ENCODE measurements at regions not wholly inside any gene's neighbourhood (a gene's known extent, or its start where the extent isn't known, plus 50 kb on each side); places are given as distances from the start of the nearest gene placed in this dataset.

DNA sequence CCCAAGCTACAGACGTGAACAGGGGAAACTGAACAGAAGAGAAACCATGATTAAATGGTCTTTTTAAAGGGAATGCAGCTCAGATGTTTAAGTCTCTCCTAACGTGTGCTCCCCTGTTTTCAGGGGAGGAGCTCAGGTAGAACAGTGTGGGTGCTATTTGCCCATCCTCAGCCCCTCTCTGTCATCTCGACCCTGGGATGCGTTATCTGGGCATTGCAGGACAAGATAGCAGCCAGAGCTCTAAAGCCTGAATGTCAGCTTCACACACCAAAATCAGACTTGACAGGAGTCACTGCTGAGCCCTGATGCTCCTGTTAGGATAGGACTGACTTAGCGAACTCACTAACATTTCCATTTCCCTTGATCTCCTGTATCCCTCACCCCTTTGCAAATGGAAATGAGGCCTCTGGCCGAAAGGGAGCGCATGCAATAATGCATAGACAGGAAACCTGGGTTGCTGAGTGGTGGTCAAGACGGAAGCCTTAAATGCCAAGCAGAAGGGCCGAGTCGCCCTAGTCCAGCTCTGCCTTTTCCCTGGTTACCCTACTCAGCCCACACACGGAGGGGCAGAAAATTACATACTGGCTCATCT, 234.9 kb upstream of the TPM1 start:
- ATAC-seq, result no peak
- intact Hi-C loops (cut with micrococcal nuclease), result no loop called here
- CTCF ChIA-PET, result no interaction called here

DNA sequence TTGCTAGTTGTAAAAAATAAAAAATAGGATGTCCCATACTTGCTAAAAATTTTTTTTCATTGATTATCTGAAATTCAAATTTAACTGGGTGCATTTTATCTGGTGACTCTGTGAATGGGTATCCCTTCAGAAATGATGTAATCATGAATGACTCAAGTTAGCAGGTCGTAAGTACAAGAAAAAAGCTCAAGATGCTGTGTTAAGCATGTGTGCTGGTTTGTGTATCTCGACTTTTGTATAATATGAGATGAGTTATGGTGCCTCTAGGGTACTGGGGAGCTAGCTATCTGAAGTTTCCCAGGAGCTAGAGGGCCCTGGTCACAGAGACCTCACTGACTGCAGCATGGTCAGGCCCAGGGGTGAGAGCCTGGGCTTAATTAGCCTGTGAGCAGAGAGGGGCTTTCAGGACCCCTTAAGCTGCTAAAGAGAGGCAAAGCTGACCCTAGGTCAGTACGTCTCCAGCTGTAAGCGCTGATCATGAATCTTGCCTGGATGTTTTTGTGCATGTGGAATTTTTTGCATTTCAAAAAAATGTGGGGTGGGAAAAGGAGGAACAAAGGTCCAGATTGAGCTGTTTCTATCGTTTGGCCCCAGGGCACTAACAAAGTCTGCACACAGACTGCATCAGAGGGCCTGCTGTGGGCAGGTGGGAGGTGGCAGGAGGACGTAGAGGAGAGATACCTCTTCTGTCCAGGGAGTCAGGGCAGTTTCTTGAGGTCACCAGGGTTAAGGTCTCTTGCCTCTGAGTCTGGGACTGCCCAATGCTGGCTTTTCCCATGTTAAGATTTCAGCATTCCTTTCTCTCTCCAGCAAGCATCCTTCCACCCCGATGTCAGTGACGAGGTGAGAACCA, 233.2 kb upstream of the TPM1 start:
- H3K9me3 ChIP-seq (ENCODE audit: control insufficient read depth in 2 of 3, low read length in 3 of 3), result no peaks in the 10 kb centered on the region
- DNase-seq, result no peak
- Mint-ChIP-seq H3K9me3 (no peaks in the 10 kb centered on the region), H3K27ac (no peak overlapping the region), H3K4me1 (no peaks in the 10 kb centered on the region), H3K4me3 (no peak overlapping the region), H3K27me3 (peaks cover 0 to 3% (median 0%) of the 10 kb centered on the region in 5 donors), H3K36me3 (no peaks in the 10 kb centered on the region)
- H3K27ac ChIP-seq (ENCODE audit: low read depth, low read length), result no peak overlapping the region
- no peaks in the 10 kb centered on the region for H3K36me3 ChIP-seq (ENCODE audit: control insufficient read depth in 2 of 3, insufficient read depth in 3 of 3, low read length in 3 of 3)
- no peaks in the 10 kb centered on the region for H3K27me3 ChIP-seq (ENCODE audit: control insufficient read depth in 2 of 2, insufficient read depth in 2 of 2, low read length in 2 of 2)
- CTCF ChIA-PET, result no interaction called here
- H3K4me3 ChIP-seq (ENCODE audit: low read length), result no peak overlapping the region
- POLR2A ChIA-PET, result no interaction called here
- no peaks in the 10 kb centered on the region for H3K4me1 ChIP-seq (ENCODE audit: control insufficient read depth in 2 of 2, insufficient read depth in 2 of 2, low read length in 2 of 2)
- no peak for ATAC-seq
- intact Hi-C loops (cut with micrococcal nuclease), result no loop called here

More for the DNA sequence above, 234.9 kb upstream of the TPM1 start:
- Mint-ChIP-seq H3K27ac (no peak overlapping the region), H3K4me3 (no peak overlapping the region), H3K4me1 (no peaks in the 10 kb centered on the region), H3K27me3 (peaks cover 0 to 10% (median 0%) of the 10 kb centered on the region in 5 donors), H3K36me3 (no peaks in the 10 kb centered on the region), H3K9me3 (no peaks in the 10 kb centered on the region)
- Histone ChIP-seq H3K27me3 (ENCODE audit: control insufficient read depth in 2 of 2, insufficient read depth in 2 of 2, low read length in 2 of 2) (peaks cover 0 to 3% of the 10 kb centered on the region in 2 donors), H3K4me1 (ENCODE audit: control insufficient read depth in 2 of 2, insufficient read depth in 2 of 2, low read length in 2 of 2) (no peaks in the 10 kb centered on the region), H3K36me3 (ENCODE audit: control insufficient read depth in 2 of 3, insufficient read depth in 3 of 3, low read length in 3 of 3) (no peaks in the 10 kb centered on the region), H3K27ac (ENCODE audit: low read depth, low read length) (no peak overlapping the region), H3K9me3 (ENCODE audit: control insufficient read depth in 2 of 3, low read length in 3 of 3) (no peaks in the 10 kb centered on the region), H3K4me3 (ENCODE audit: low read length) (no peak overlapping the region)
- DNase-seq, result no peak
- POLR2A ChIA-PET, result no interaction called here

DNA sequence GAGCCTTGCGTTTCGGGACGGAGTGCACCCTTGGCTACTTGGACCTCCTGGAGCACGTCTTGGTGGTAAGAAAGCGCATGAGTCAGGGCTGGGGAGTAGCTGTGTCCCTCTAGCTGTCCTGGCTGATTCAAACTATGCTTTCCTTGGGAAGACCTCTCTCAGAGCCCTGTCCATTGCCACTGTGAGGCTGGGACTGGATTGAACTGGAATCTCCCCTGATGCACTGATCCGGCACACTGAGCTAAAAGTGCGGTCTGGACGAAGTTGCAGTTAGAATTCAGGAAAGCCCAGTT, 232.6 kb upstream of the TPM1 start:
- no peaks in the 10 kb centered on the region for H3K36me3 ChIP-seq (ENCODE audit: control insufficient read depth in 2 of 3, insufficient read depth in 3 of 3, low read length in 3 of 3)
- POLR2A ChIA-PET, result no interaction called here
- no peaks in the 10 kb centered on the region for H3K36me3 Mint-ChIP-seq
- H3K27ac Mint-ChIP-seq, result no peak overlapping the region
- no peak overlapping the region for H3K4me3 Mint-ChIP-seq
- no peaks in the 10 kb centered on the region for H3K27me3 ChIP-seq (ENCODE audit: control insufficient read depth in 2 of 2, insufficient read depth in 2 of 2, low read length in 2 of 2)
- DNase-seq (no peak), ATAC-seq (no peak)
- no peak overlapping the region for H3K27ac ChIP-seq (ENCODE audit: low read depth, low read length)
- peaks cover 0 to 3% (median 0%) of the 10 kb centered on the region in 5 donors for H3K27me3 Mint-ChIP-seq
- H3K9me3 ChIP-seq (ENCODE audit: control insufficient read depth in 2 of 3, low read length in 3 of 3), result no peaks in the 10 kb centered on the region
- H3K4me1 ChIP-seq (ENCODE audit: control insufficient read depth in 2 of 2, insufficient read depth in 2 of 2, low read length in 2 of 2), result no peaks in the 10 kb centered on the region
- no peak overlapping the region for H3K4me3 ChIP-seq (ENCODE audit: low read length)
- no peaks in the 10 kb centered on the region for H3K9me3 Mint-ChIP-seq
- CTCF ChIA-PET, result no interaction called here
- no peaks in the 10 kb centered on the region for H3K4me1 Mint-ChIP-seq
- intact Hi-C loops (cut with micrococcal nuclease), result no loop called here

DNA sequence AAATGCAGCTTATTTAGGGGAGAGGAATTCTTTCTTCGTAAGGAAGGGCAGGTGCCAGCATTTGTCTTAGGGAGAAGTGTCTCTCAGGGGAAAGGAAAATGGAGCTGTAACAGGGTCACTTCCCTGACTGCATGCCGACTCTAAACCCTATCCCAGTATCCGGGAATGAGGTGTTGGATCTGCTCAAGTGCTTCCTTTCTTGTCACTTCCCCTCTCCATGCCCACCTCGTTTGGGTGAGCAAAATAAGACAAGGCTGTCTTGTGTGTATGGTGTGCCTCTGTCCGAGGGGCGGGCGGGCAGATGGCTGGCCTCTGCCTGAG, 230.1 kb upstream of the TPM1 start:
- DNase-seq, result no peak
- H3K9me3 ChIP-seq (ENCODE audit: control insufficient read depth in 2 of 3, low read length in 3 of 3), result no peaks in the 10 kb centered on the region
- Mint-ChIP-seq H3K27ac (no peak overlapping the region), H3K4me1 (no peaks in the 10 kb centered on the region), H3K4me3 (no peak overlapping the region), H3K36me3 (no peaks in the 10 kb centered on the region), H3K27me3 (peaks cover 0 to 8% (median 0%) of the 10 kb centered on the region in 5 donors), H3K9me3 (no peaks in the 10 kb centered on the region)
- POLR2A ChIA-PET, result no interaction called here
- H3K36me3 ChIP-seq (ENCODE audit: control insufficient read depth in 2 of 3, insufficient read depth in 3 of 3, low read length in 3 of 3), result no peaks in the 10 kb centered on the region
- H3K4me3 ChIP-seq (ENCODE audit: low read length), result no peak overlapping the region
- intact Hi-C loops (cut with micrococcal nuclease), result no loop called here
- no peak for ATAC-seq
- CTCF ChIA-PET, result no interaction called here
- H3K27ac ChIP-seq (ENCODE audit: low read depth, low read length), result no peak overlapping the region
- H3K27me3 ChIP-seq (ENCODE audit: control insufficient read depth in 2 of 2, insufficient read depth in 2 of 2, low read length in 2 of 2), result no peaks in the 10 kb centered on the region
- H3K4me1 ChIP-seq (ENCODE audit: control insufficient read depth in 2 of 2, insufficient read depth in 2 of 2, low read length in 2 of 2), result no peaks in the 10 kb centered on the region

DNA sequence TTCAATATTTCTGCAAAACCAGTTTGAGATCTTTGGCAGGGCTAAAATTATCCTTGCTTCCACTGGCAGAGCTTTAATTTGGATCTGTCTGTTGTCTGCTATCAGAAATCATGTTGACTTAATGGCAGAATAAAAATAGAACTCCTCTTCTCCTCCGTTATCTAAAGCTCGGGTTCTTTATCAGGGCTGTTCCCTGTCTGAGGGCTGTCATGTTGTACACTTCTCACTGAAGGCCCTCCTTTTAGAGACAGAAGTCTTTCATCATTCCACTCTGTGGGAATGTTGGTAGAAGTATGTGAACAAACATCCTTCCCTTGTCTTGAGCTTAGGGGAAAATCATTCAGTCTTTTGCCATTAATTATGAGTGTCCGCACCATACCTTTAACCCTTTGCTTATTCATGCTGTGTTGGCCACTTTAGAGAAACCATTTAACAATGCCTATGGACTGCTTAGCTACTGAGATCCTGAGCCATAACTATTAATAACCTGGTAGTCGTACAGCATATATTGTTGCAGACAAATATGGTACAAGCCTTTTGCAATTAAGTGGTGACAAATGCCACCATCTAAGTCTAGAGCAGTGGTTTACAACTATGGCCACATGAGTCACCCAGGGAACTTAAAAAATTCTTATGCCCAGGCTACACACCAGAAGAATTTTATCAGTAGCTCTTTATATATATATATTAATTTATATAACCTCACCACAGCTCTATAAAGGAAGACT, 226.0 kb upstream of the TPM1 start:
- H3K4me3 ChIP-seq (ENCODE audit: low read length), result no peak overlapping the region
- POLR2A ChIA-PET, result no interaction called here
- no peak for DNase-seq
- H3K27me3 ChIP-seq (ENCODE audit: control insufficient read depth in 2 of 2, insufficient read depth in 2 of 2, low read length in 2 of 2), result no peaks in the 10 kb centered on the region
- ATAC-seq, result no peak
- H3K9me3 ChIP-seq (ENCODE audit: control insufficient read depth in 2 of 3, low read length in 3 of 3), result no peaks in the 10 kb centered on the region
- H3K27me3 Mint-ChIP-seq, result peaks cover 0 to 11% (median 5%) of the 10 kb centered on the region in 5 donors
- no peaks in the 10 kb centered on the region for H3K36me3 ChIP-seq (ENCODE audit: control insufficient read depth in 2 of 3, insufficient read depth in 3 of 3, low read length in 3 of 3)
- CTCF ChIA-PET, result no interaction called here
- H3K4me3 Mint-ChIP-seq, result no peak overlapping the region
- no peak overlapping the region for H3K27ac ChIP-seq (ENCODE audit: low read depth, low read length)
- H3K36me3 Mint-ChIP-seq, result no peaks in the 10 kb centered on the region
- intact Hi-C loops (cut with micrococcal nuclease), result no loop called here
- no peaks in the 10 kb centered on the region for H3K4me1 ChIP-seq (ENCODE audit: control insufficient read depth in 2 of 2, insufficient read depth in 2 of 2, low read length in 2 of 2)
- H3K4me1 Mint-ChIP-seq, result no peaks in the 10 kb centered on the region
- no peak overlapping the region for H3K27ac Mint-ChIP-seq
- no peaks in the 10 kb centered on the region for H3K9me3 Mint-ChIP-seq

DNA sequence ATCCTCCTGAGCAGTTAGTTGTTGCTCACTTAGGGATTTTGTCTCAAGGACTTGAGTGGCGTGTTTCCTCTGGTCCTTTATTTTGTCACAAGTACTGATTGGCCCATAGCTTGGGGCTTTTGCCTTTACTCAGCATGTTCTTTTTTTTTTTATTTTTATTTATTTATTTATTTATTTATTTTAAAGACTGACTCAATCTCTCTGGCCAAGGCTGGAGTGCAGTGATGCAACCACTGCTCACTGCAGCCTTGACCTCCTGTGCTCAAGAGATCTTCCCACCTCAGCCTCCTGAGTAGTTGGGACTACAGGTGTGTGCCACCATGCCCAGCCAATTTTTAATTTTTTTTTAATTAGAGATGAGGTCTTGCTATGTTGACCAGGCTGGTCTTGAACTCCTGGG, 223.9 kb upstream of the TPM1 start:
- no peak for DNase-seq
- no peak overlapping the region for H3K4me3 ChIP-seq (ENCODE audit: low read length)
- CTCF ChIA-PET, result no interaction called here
- intact Hi-C loops (cut with micrococcal nuclease), result no loop called here
- no peaks in the 10 kb centered on the region for H3K9me3 ChIP-seq (ENCODE audit: control insufficient read depth in 2 of 3, low read length in 3 of 3)
- H3K36me3 ChIP-seq (ENCODE audit: control insufficient read depth in 2 of 3, insufficient read depth in 3 of 3, low read length in 3 of 3), result no peaks in the 10 kb centered on the region
- POLR2A ChIA-PET, result no interaction called here
- Mint-ChIP-seq H3K4me1 (no peaks in the 10 kb centered on the region), H3K27me3 (peaks cover 0 to 13% (median 4%) of the 10 kb centered on the region in 5 donors), H3K9me3 (no peaks in the 10 kb centered on the region), H3K36me3 (no peaks in the 10 kb centered on the region), H3K27ac (no peak overlapping the region), H3K4me3 (no peak overlapping the region)
- H3K27ac ChIP-seq (ENCODE audit: low read depth, low read length), result no peak overlapping the region
- H3K4me1 ChIP-seq (ENCODE audit: control insufficient read depth in 2 of 2, insufficient read depth in 2 of 2, low read length in 2 of 2), result no peaks in the 10 kb centered on the region
- ATAC-seq, result no peak
- H3K27me3 ChIP-seq (ENCODE audit: control insufficient read depth in 2 of 2, insufficient read depth in 2 of 2, low read length in 2 of 2), result no peaks in the 10 kb centered on the region

Measured in naive thymus-derived CD4-positive, alpha-beta T cell (primary cell).